BLaER1 (cell line): ENCODE measurements at regions not wholly inside any gene's neighbourhood (a gene's known extent, or its start where the extent isn't known, plus 50 kb on each side); places are given as distances from the start of the nearest gene placed in this dataset.
"Not testable (repeated sequence)": the region's sequence is repeated elsewhere in the genome, so short reads cannot be mapped to it uniquely, and the experiment has no call there.

ENCODE experiments used
- H3K27ac ChIP-seq: shearing (Covaris generic); formaldehyde crosslinking; 2 replicates; pipeline ENCODE4 v1.8.1; 2022
- H3K27me3 ChIP-seq: shearing (Covaris generic); formaldehyde crosslinking; 2 replicates; pipeline ENCODE4 v1.8.1; 2022
- H3K36me3 ChIP-seq: shearing (Covaris generic); formaldehyde crosslinking; 2 replicates; pipeline ENCODE4 v1.8.1; 2022
- H3K4me1 ChIP-seq: shearing (Covaris generic); formaldehyde crosslinking; 2 replicates; pipeline ENCODE4 v1.8.1; 2022
- H3K4me2 ChIP-seq: shearing (Covaris generic); formaldehyde crosslinking; 2 replicates; pipeline ENCODE4 v1.8.1; 2022
- H3K4me3 ChIP-seq: shearing (Covaris generic); formaldehyde crosslinking; 2 replicates; pipeline ENCODE4 v1.8.1; 2022
- H3K9ac ChIP-seq: shearing (Covaris generic); formaldehyde crosslinking; 2 replicates; pipeline ENCODE4 v1.8.1; 2022
- H3K9me3 ChIP-seq: shearing (Covaris generic); formaldehyde crosslinking; 2 replicates; pipeline ENCODE4 v1.8.1; 2022
- H4K20me1 ChIP-seq: shearing (Covaris generic); formaldehyde crosslinking; 2 replicates; pipeline ENCODE4 v1.8.1; 2022
- Cebpa-rat ChIP-seq: shearing (Covaris generic); IDR thresholded peaks from 2 replicates; pipeline ENCODE4 v1.8.1; 2022

DNA sequence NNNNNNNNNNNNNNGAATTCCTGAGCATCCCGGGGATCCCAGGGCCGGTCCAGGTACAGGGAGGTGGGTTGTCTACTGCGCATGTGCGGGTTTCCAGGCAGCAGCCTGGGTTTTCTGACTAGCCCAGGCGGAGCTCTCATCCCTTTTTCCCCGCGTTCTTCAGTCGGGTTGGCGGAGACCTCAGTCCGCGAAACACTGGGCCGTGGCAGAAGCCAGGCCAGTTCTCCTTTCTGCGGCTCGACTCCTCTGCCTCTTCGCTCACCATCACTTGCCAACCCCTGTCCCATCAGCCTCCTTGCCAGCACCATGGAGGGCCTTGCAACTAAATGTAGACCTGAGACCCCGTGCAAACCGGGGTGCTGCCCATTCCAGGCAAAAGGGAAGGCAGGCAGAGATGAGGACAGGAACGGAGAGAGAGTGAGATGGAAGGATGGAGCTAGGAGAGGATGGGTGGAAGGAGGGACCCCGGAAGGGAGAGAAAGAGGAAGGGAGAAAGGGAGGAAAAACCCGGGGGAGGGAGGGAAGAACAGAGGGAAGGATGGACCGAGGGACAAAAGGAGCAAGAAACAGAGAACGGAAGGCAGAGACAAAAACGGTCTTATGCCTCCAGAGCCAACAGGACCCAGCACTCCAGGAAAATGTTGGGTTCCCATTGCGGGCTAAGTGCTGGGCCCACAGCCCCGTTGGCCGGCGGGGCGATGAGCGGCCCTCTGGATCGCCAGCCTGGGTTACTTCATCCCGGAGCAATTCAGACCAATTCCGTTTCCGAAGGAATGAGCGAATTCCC lies 445.4 kb upstream of the DEFB115 start:
- TF ChIP-seq Cebpa-rat: no peak
- Histone ChIP-seq H3K9me3 (peaks cover 50% of the 10 kb centered on the region), H3K9ac (no peak overlapping the region), H3K4me2 (no peak overlapping the region), H3K4me3 (no peak overlapping the region), H3K27ac (no peak overlapping the region), H4K20me1 (no peaks in the 10 kb centered on the region), H3K4me1 (no peaks in the 10 kb centered on the region), H3K36me3 (no peaks in the 10 kb centered on the region), H3K27me3 (no peaks in the 10 kb centered on the region)

DNA sequence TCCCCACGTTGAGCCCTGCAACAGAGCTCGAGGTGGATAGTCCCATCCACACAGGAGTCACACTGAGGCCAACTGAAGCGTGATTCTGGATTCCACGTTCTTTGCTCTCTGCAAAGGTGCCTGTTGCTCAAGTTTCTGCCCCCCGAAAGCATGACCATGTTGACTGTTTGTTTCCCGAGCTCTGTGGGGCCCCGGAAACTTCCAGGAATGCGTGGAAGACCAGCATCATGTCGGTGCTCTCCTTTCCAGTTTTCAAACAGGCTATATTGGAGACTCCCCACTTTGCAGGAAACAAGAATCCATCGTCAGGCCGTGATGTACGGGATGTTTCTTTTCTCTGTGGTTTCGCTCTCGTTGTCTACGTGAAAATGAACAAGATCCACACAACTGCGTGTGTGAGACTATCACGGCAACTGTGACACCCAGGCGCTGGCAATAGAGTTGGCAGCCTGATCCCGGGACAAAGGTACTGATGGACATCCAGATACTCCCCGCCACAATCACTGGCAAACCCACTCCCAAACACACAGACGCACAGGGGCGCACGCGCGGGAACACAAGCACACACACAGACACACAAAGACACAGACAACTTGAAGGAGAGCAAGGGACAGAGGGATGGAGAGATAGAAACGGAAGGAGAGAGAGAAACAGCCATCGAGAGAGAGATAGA lies 444.6 kb upstream of the DEFB115 start:
- H3K4me1 ChIP-seq: no peaks in the 10 kb centered on the region
- TF ChIP-seq Cebpa-rat: no peak
- no peak overlapping the region for H3K9ac ChIP-seq
- no peak overlapping the region for H3K27ac ChIP-seq
- no peak overlapping the region for H3K4me3 ChIP-seq
- no peaks in the 10 kb centered on the region for H3K27me3 ChIP-seq
- no peaks in the 10 kb centered on the region for H4K20me1 ChIP-seq
- H3K9me3 ChIP-seq: peaks cover 50% of the 10 kb centered on the region
- no peak overlapping the region for H3K4me2 ChIP-seq
- no peaks in the 10 kb centered on the region for H3K36me3 ChIP-seq

DNA sequence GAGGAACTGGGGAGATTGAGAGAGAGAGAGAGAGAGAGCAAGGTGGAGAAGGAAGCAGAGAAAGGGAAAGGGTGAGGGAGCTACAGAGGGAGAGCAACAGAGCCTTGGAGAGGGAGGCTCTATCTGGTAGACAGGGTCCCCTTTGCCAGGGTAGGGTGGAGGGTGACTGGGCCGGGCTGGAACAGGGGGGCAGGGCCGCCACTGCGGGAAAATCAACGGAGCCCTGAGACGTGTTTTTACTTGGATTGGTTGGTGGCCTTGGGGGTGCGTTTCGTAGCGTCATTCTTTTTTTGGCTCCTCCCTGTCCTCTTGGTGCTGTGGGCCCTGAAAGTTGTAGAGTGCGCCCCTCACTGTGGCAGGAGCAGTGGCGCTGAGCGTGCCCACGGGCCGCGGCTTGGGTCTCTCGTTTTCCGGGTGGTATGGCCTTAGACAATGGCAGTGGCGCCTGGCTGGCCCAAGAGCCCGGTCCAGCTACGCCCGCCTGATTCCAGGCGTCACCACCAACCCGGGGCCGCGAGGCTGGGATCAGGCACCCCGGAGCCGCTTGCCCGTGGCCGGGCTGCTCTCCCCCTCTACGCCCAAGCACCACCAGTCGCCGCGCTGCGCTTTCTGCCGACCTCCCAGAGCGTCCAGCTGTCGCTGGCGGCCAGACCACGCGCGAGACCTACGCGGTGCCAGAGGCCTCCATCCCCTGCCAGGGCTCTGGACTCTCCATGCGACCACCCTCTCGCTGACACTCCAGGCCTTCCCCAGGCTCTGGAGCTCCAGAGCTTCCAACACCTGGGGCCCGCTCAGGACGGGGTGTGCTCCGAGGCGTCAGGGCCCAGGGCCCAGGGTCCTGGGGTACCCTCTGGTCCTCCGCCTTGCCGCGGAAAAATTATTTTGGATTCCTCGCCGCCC lies 443.8 kb upstream of the DEFB115 start:
- H3K4me3 ChIP-seq, H4K20me1 ChIP-seq, H3K4me1 ChIP-seq, H3K4me2 ChIP-seq, H3K9ac ChIP-seq, H3K27me3 ChIP-seq, H3K27ac ChIP-seq, H3K36me3 ChIP-seq: not testable (repeated sequence)
- H3K9me3 ChIP-seq: peaks cover 50% of the 10 kb centered on the region

DNA sequence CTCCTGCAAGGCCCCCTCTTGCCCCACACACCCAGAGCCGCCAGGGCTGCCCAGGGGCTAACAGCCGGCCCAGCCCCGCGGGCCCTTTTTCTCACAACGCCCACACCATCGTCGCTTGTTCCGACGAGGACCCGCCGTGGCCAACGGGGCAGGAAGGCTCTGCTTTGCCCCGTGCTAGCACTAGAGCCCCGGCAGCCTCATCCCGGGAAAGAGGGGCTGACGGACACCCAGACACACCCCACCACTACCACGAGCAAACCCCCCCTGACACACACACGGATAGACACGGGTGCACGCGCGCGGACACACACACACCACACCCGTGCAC lies 443.2 kb upstream of the DEFB115 start:
- H3K27me3 ChIP-seq, H3K4me3 ChIP-seq: not testable (repeated sequence)
- H3K9me3 ChIP-seq: peaks cover 50% of the 10 kb centered on the region

DNA sequence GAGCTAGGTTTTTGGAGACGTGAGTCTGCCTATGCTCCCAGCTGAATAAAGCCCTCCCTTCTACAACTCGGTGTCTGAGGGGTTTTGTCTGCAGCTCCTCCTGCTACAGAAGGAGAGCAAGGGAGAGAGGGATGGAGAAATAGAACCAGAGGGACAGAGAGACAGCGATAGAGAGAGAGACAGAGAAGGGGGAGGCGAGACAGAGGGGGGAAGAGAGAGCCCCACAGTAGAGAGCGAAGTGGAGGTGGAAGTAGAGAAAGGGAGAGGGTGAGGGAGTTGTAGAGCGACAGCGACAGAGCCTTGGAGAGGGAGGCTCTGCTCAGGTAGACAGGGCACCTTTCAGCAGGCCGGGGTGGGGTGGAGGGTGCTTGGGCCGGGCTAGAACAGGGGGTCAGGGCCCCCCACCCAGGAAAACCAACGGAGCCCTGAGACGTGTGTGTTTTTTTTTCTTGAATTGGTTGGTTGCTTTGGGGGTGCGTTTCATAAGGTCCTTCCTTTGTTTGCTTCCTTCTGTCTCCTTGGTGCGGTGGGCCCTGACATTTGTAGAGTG lies 442.4 kb upstream of the DEFB115 start:
- not testable (repeated sequence) for H3K9ac ChIP-seq, H3K27me3 ChIP-seq, H3K4me2 ChIP-seq, H3K4me3 ChIP-seq, H3K36me3 ChIP-seq, H3K27ac ChIP-seq, H4K20me1 ChIP-seq, H3K4me1 ChIP-seq
- peaks cover 50% of the 10 kb centered on the region for H3K9me3 ChIP-seq

More for the DNA sequence above, 443.2 kb upstream of the DEFB115 start:
- H3K36me3 ChIP-seq, H3K4me2 ChIP-seq, H3K9ac ChIP-seq, H4K20me1 ChIP-seq, H3K27ac ChIP-seq, H3K4me1 ChIP-seq: not testable (repeated sequence)

DNA sequence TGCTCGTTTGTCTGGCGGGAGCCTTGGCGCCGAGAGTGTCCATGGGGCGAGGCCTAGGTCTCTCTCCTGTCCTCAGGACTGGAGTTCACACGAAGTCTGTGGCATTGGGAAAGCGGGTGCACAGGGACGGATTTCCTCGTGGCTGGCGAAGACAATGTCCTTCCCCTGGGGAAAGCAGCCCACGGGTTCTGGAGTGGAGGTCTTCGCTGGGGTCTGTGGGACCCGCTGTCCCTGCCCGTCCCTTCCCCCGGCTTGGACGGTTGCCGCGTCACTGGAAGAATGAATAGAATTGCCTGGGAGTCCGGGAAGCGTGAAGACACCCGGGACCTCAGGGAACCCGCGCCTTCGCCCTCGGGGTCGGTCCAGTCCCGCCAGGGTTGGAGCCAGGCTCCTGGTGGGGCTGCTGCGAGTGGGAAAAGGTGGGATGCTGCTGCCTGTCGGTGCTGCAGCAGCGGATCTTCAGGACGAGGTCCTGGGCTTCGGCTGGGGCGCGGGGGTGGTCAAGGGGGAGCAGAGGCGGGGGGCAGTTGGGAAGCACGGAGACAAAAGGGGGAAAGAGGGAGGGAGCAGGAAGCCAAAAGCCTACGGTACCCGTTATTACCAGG lies 441.8 kb upstream of the DEFB115 start:
- Histone ChIP-seq H3K9me3 (peaks cover 50% of the 10 kb centered on the region), H3K4me2 (no peak overlapping the region), H3K27ac (no peak overlapping the region), H4K20me1 (no peaks in the 10 kb centered on the region), H3K27me3 (no peaks in the 10 kb centered on the region), H3K4me1 (no peaks in the 10 kb centered on the region), H3K4me3 (no peak overlapping the region), H3K9ac (no peak overlapping the region), H3K36me3 (no peaks in the 10 kb centered on the region)
- no peak for TF ChIP-seq Cebpa-rat

DNA sequence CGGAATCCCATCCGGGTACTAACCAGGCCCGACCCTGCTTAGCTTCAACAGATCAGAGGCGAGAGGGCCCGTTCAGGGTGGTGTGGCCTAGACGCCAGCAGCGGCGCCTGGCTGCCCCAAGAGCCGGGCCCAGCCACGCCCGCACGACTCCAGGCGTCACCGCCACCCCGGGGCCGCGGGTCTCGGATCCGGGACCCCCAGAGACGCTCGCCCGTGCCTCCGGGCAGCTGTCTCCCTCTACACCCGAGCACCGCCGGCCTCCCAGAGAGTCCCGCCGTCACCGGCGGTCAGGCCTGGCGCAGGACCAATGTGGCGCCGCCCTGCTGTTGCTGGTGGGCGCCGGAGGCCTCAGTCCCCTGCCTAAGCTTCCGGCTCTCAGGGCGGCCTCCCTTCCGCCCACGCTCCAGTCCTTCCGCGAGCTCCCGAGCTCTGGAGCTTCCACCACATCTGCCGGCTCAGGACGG lies 441.2 kb upstream of the DEFB115 start:
- Histone ChIP-seq H3K4me1 (no peaks in the 10 kb centered on the region), H3K4me2 (no peak overlapping the region), H3K9ac (no peak overlapping the region), H4K20me1 (no peaks in the 10 kb centered on the region), H3K9me3 (peaks cover 50% of the 10 kb centered on the region), H3K4me3 (no peak overlapping the region), H3K36me3 (no peaks in the 10 kb centered on the region), H3K27me3 (no peaks in the 10 kb centered on the region), H3K27ac (no peak overlapping the region)
- TF ChIP-seq Cebpa-rat: no peak

DNA sequence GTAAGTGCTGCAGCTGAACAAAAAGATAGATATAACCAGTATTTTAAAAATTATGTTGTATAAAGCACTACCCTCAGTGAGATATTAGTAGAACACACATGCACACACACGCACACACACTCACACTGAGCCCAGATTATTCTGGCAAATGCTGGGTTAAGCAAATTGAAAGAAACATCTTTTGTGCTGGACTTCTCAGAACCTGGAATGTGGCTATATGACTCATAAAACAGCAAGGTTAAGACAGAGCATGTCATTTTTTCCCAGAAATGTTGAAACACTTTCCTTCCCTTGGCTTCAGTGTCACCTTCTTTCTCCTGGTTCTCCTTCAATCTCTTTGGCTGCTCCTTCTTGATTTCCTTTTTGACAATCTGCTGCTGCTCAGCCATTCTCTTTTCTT lies 435.8 kb upstream of the DEFB115 start:
- not testable (repeated sequence) for H4K20me1 ChIP-seq, H3K4me3 ChIP-seq, H3K9ac ChIP-seq, H3K9me3 ChIP-seq, H3K36me3 ChIP-seq, H3K4me2 ChIP-seq, H3K27me3 ChIP-seq, H3K27ac ChIP-seq
- H3K4me1 ChIP-seq: peaks cover 19% of the 10 kb centered on the region

DNA sequence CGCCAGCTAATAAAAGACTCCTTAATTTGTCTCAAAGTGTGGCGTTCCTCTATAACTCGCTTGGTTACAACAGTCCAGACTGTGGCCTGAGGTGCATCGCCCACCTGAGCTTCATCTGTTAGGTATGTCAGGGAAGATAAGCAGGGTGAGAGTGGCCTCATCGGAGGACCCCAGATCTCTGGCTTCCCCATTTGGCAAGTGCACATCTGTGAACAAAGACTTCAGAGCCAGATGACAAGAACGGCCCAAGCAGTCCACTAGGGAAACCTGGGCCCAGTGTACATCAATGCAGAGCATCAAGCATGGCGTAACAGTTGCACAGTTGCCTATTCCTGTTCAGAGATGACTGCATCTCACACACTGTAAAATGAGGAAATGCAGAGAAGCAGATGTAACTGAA lies 432.8 kb upstream of the DEFB115 start:
- H3K9me3 ChIP-seq, H3K27me3 ChIP-seq, H3K9ac ChIP-seq, H3K4me3 ChIP-seq, H3K36me3 ChIP-seq, H4K20me1 ChIP-seq, H3K27ac ChIP-seq: not testable (repeated sequence)
- H3K4me2 ChIP-seq: 0 out of 2 replicates have a peak overlapping the region, but pooled peaks have one; percentile 56
- peaks cover 19% of the 10 kb centered on the region for H3K4me1 ChIP-seq

DNA sequence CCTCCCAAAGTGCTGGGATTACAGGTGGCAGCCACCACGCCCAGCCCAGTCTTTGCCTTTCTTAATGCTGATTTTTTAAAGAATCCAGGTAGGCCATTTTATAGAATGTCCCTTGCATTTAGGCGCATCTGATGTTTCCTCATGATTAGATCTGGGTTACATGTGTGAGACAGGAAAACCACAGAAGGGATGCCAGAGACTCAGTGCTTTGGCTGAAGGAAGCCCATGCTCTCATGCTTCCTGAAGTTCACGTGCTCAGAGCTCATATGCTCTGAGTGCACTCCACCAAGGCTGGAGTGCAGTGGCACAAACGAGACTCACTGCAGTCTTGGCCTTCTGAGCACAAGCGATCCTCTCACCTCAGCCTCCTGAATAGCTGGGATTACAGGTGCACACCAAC lies 411.5 kb upstream of the DEFB115 start:
- not testable (repeated sequence) for H3K4me1 ChIP-seq, H3K9me3 ChIP-seq, H3K27ac ChIP-seq, H3K4me3 ChIP-seq, H3K9ac ChIP-seq, H3K36me3 ChIP-seq, H4K20me1 ChIP-seq, H3K27me3 ChIP-seq
- H3K4me2 ChIP-seq: peak overlapping the region; percentile 36; the same call in 1 of the 2 replicates

DNA sequence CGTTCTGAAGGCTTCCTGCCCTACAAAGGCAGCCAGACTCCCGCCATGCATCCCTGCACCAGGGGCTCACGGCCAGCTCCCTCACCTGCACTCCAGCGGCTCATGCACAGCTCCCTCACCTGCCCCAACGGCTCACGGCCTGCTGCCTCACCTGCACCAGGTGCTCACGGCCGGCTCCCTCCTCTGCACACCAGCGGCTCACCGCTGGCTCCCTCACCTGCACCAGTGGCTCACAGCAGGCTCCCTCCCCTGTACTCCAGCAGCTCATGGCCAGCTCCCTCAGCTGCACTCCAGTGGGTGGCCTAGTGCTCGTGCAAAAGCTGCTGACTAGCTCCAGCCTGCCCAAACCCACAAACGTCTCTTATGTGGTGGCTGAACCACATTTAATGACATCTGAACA lies 389.2 kb upstream of the DEFB115 start:
- not testable (repeated sequence) for H3K36me3 ChIP-seq, H3K9me3 ChIP-seq, H3K9ac ChIP-seq, H3K27me3 ChIP-seq, H3K27ac ChIP-seq, H3K4me3 ChIP-seq, H3K4me1 ChIP-seq, H3K4me2 ChIP-seq, H4K20me1 ChIP-seq

DNA sequence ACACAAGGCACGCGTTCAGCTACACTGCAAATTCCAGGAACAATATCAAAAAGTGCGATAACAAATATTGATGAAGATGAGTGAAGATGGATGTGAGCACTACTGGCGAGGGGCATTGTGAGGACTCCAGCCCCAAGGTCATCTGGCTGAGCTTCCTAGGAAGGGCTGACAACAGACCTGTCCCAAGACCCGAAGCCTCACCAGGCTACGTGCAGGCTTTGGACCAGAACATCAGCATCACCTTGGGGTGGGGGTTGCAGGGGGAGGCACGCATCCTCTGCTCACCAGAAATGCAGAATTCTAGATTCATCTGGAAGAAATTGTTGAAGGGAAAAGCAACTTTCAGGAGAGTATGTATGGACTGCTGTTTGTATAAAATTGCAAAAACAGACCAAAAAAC lies 386.3 kb upstream of the DEFB115 start:
- not testable (repeated sequence) for H3K4me3 ChIP-seq, H3K4me2 ChIP-seq, H3K9ac ChIP-seq, H3K27me3 ChIP-seq, H4K20me1 ChIP-seq, H3K27ac ChIP-seq, H3K4me1 ChIP-seq, H3K36me3 ChIP-seq, H3K9me3 ChIP-seq

DNA sequence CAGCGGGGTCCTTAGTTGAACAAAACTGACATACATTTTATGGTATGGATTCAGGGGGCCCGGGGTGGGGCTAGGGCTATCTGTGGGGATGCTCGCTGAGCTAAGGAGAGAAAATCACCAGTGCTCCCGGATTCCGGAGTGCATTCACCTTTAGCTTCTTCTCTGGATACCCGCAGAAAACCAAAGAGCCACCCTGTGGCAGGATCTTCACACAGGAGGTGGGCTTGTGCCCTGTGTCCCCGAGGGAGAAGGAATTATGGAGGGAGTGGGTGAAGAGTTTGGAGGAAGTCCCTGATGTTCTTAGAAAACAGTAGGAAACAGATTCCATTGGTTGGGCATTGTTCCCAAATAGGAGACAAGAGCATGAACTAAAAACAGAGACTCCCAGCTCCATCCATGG lies 385.2 kb upstream of the DEFB115 start:
- not testable (repeated sequence) for H3K27me3 ChIP-seq, H3K9me3 ChIP-seq, H3K36me3 ChIP-seq, H3K4me1 ChIP-seq, H3K9ac ChIP-seq, H3K4me3 ChIP-seq, H4K20me1 ChIP-seq, H3K27ac ChIP-seq, H3K4me2 ChIP-seq
